SK-N-SH treated with all-trans-retinoic acid at 6 μM for 48 hours (cell line): ENCODE measurements at regions not wholly inside any gene's neighbourhood (a gene's known extent, or its start where the extent isn't known, plus 50 kb on each side); places are given as distances from the start of the nearest gene placed in this dataset.

ENCODE experiments used
- ATAC-seq: fragments of 200-7000 bp; cut with Tn5 transposase; 3 replicates; pipeline ENCODE4 v1.9.1; 2020; ENCODE audit warnings: mild to moderate bottlenecking, moderate library complexity
- ARNTL ChIP-seq: fragments of 450-650 bp; formaldehyde crosslinking; IDR thresholded peaks from 2 replicates; pipeline ENCODE4 v1.5.0; 2020; ENCODE audit warnings: low read depth, mild to moderate bottlenecking, moderate library complexity, borderline replicate concordance
- BACH2 ChIP-seq: fragments of 250-450 bp; sonication (Bioruptor Pico); IDR thresholded peaks from 2 replicates; pipeline ENCODE4 v1.9.0; 2021; ENCODE audit warnings: mild to moderate bottlenecking, borderline replicate concordance
- CSDC2 ChIP-seq: fragments of 250-450 bp; sonication (Bioruptor Pico); IDR thresholded peaks from 2 replicates; pipeline ENCODE4 v1.5.0; 2020; ENCODE audit warnings: mild to moderate bottlenecking, moderate library complexity
- CSRNP3 ChIP-seq: fragments of 250-450 bp; sonication (Bioruptor Pico); IDR thresholded peaks from 2 replicates; pipeline ENCODE4 v1.5.1; 2021; ENCODE audit warnings: mild to moderate bottlenecking, moderate library complexity
- ESRRG ChIP-seq: fragments of 250-450 bp; sonication (Bioruptor Pico); IDR thresholded peaks from 2 replicates; pipeline ENCODE4 v1.6.1; 2021; ENCODE audit warnings: mild to moderate bottlenecking
- GLIS3 ChIP-seq: fragments of 250-450 bp; sonication (Bioruptor Pico); IDR thresholded peaks from 2 replicates; pipeline ENCODE4 v1.5.0; 2020; ENCODE audit warnings: mild to moderate bottlenecking, moderate library complexity
- ISL1 ChIP-seq: fragments of 250-450 bp; sonication (Bioruptor Pico); IDR thresholded peaks from 2 replicates; pipeline ENCODE4 v2.1.2; 2022; ENCODE audit warnings: mild to moderate bottlenecking, moderate library complexity
- OSR1 ChIP-seq: fragments of 250-450 bp; sonication (Bioruptor Pico); IDR thresholded peaks from 2 replicates; pipeline ENCODE4 v1.8.0; 2022; ENCODE audit warnings: moderate library complexity, mild to moderate bottlenecking, inconsistent platforms
- PPARA ChIP-seq: fragments of 250-450 bp; sonication (Bioruptor Pico); IDR thresholded peaks from 2 replicates; pipeline ENCODE4 v1.5.0; 2020; ENCODE audit warnings: mild to moderate bottlenecking, borderline replicate concordance
- RARB ChIP-seq: fragments of 250-450 bp; sonication (Bioruptor Pico); IDR thresholded peaks from 2 replicates; pipeline ENCODE4 v1.8.0; 2021; ENCODE audit warnings: mild to moderate bottlenecking, moderate library complexity
- SNAI2 ChIP-seq: fragments of 250-450 bp; sonication (Bioruptor Pico); IDR thresholded peaks from 2 replicates; pipeline ENCODE4 v1.5.0; 2020; ENCODE audit warnings: mild to moderate bottlenecking, moderate library complexity
- TCF4 ChIP-seq: fragments of 250-450 bp; sonication (Bioruptor Pico); IDR thresholded peaks from 2 replicates; pipeline ENCODE4 v1.8.0; 2021; ENCODE audit warnings: mild to moderate bottlenecking, moderate library complexity, borderline replicate concordance
- TOX ChIP-seq: fragments of 250-450 bp; sonication (Bioruptor Pico); IDR thresholded peaks from 2 replicates; pipeline ENCODE4 v1.8.0; 2021; ENCODE audit warnings: mild to moderate bottlenecking, moderate library complexity, borderline replicate concordance
- TSHZ2 ChIP-seq: fragments of 250-450 bp; sonication (Bioruptor Pico); IDR thresholded peaks from 2 replicates; pipeline ENCODE4 v1.5.0; 2020; ENCODE audit warnings: mild to moderate bottlenecking, moderate library complexity
- ZC3H10 ChIP-seq: fragments of 250-450 bp; sonication (Bioruptor Pico); IDR thresholded peaks from 2 replicates; pipeline ENCODE4 v1.5.1; 2021; ENCODE audit warnings: mild to moderate bottlenecking, moderate library complexity
- ZFP3 ChIP-seq: fragments of 250-450 bp; sonication (Bioruptor Pico); IDR thresholded peaks from 2 replicates; pipeline ENCODE4 v1.5.0; 2020; ENCODE audit warnings: mild to moderate bottlenecking, moderate library complexity
- ZNF565 ChIP-seq: fragments of 450-650 bp; formaldehyde crosslinking; conservative IDR thresholded peaks from 2 replicates; pipeline ENCODE4 v1.5.0; 2020; ENCODE audit warnings: low read depth, mild to moderate bottlenecking, moderate library complexity
- ZNF8 ChIP-seq: fragments of 450-650 bp; formaldehyde crosslinking; IDR thresholded peaks from 2 replicates; pipeline ENCODE4 v1.5.0; 2020; ENCODE audit warnings: mild to moderate bottlenecking, moderate library complexity
- TF ChIP-seq, protein P1 (sequence below): fragments of 250-450 bp; sonication (Bioruptor Pico); IDR thresholded peaks from 2 replicates; pipeline ENCODE4 v1.8.0; 2021; ENCODE audit warnings: low read depth, mild to moderate bottlenecking, moderate library complexity, borderline replicate concordance
- TF ChIP-seq, protein P2 (sequence below): fragments of 250-450 bp; sonication (Bioruptor Pico); IDR thresholded peaks from 2 replicates; pipeline ENCODE4 v1.5.1; 2020; ENCODE audit warnings: low read depth, mild to moderate bottlenecking, moderate library complexity
- TF ChIP-seq, protein P3 (sequence below): fragments of 250-450 bp; sonication (Bioruptor Pico); IDR thresholded peaks from 2 replicates; pipeline ENCODE4 v1.8.0; 2020; ENCODE audit warnings: mild to moderate bottlenecking, moderate library complexity, borderline replicate concordance

GRCh38 chr6:9789201-9789600, 625.7 kb downstream of the TFAP2A start:
- ATAC-seq, result no peak

GRCh38 chr6:9784786-9785185, 630.1 kb downstream of the TFAP2A start:
- TF ChIP-seq OSR1 (CRISPR knock-in tag) (no peak), ESRRG (CRISPR knock-in tag) (no peak), PPARA (CRISPR knock-in tag) (no peak), SNAI2 (CRISPR knock-in tag) (no peak), GLIS3 (CRISPR knock-in tag) (no peak), ZNF565 (CRISPR knock-in tag) (no peak), ISL1 (CRISPR knock-in tag) (no peak), ZFP3 (CRISPR knock-in tag) (no peak), TOX (CRISPR knock-in tag) (no peak), CSDC2 (CRISPR knock-in tag) (no peak), ZC3H10 (CRISPR knock-in tag) (no peak), ZNF8 (CRISPR knock-in tag) (no peak)
- TF ChIP-seq, protein P1, sequence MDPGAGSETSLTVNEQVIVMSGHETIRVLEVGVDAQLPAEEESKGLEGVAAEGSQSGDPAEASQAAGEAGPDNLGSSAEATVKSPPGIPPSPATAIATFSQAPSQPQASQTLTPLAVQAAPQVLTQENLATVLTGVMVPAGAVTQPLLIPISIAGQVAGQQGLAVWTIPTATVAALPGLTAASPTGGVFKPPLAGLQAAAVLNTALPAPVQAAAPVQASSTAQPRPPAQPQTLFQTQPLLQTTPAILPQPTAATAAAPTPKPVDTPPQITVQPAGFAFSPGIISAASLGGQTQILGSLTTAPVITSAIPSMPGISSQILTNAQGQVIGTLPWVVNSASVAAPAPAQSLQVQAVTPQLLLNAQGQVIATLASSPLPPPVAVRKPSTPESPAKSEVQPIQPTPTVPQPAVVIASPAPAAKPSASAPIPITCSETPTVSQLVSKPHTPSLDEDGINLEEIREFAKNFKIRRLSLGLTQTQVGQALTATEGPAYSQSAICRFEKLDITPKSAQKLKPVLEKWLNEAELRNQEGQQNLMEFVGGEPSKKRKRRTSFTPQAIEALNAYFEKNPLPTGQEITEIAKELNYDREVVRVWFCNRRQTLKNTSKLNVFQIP (CRISPR knock-in tag), result no peak
- TF ChIP-seq, protein P2, sequence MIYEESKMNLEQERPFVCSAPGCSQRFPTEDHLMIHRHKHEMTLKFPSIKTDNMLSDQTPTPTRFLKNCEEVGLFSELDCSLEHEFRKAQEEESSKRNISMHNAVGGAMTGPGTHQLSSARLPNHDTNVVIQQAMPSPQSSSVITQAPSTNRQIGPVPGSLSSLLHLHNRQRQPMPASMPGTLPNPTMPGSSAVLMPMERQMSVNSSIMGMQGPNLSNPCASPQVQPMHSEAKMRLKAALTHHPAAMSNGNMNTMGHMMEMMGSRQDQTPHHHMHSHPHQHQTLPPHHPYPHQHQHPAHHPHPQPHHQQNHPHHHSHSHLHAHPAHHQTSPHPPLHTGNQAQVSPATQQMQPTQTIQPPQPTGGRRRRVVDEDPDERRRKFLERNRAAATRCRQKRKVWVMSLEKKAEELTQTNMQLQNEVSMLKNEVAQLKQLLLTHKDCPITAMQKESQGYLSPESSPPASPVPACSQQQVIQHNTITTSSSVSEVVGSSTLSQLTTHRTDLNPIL (CRISPR knock-in tag), result no peak
- no peak for ATAC-seq

More at GRCh38 chr6:9789201-9789600, 625.7 kb downstream of the TFAP2A start:
- no peak for TF ChIP-seq SNAI2 (CRISPR knock-in tag)
- TF ChIP-seq, protein P3, sequence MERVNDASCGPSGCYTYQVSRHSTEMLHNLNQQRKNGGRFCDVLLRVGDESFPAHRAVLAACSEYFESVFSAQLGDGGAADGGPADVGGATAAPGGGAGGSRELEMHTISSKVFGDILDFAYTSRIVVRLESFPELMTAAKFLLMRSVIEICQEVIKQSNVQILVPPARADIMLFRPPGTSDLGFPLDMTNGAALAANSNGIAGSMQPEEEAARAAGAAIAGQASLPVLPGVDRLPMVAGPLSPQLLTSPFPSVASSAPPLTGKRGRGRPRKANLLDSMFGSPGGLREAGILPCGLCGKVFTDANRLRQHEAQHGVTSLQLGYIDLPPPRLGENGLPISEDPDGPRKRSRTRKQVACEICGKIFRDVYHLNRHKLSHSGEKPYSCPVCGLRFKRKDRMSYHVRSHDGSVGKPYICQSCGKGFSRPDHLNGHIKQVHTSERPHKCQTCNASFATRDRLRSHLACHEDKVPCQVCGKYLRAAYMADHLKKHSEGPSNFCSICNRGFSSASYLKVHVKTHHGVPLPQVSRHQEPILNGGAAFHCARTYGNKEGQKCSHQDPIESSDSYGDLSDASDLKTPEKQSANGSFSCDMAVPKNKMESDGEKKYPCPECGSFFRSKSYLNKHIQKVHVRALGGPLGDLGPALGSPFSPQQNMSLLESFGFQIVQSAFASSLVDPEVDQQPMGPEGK (CRISPR knock-in tag), result no peak
- TF ChIP-seq, all 23 proteins: peak for 0

GRCh38 chr6:9783567-9783966, 631.3 kb downstream of the TFAP2A start:
- ATAC-seq, result no peak
- no peak for TF ChIP-seq TCF4 (CRISPR knock-in tag)
- no peak for TF ChIP-seq ESRRG (CRISPR knock-in tag)
- TF ChIP-seq, protein P1 (CRISPR knock-in tag), result no peak
- TF ChIP-seq BACH2 (CRISPR knock-in tag), result no peak

- ATAC-seq, result no peak
- TF ChIP-seq, protein P3 (CRISPR knock-in tag), result no peak
- TF ChIP-seq ESRRG (CRISPR knock-in tag), result no peak
- no peak for TF ChIP-seq RARB
- no peak for TF ChIP-seq TCF4 (CRISPR knock-in tag)
- no peak for TF ChIP-seq ARNTL (CRISPR knock-in tag)
- TF ChIP-seq GLIS3 (CRISPR knock-in tag), result no peak
- TF ChIP-seq ZC3H10 (CRISPR knock-in tag), result no peak
- TF ChIP-seq, protein P2 (CRISPR knock-in tag), result no peak
- TF ChIP-seq TSHZ2, result no peak
- TF ChIP-seq CSRNP3 (CRISPR knock-in tag), result no peak
Measured at GRCh38 chr6:9766240-9766915, 648.5 kb downstream of the TFAP2A start.
